Astrocyte of the spinal cord (primary cell): ENCODE measurements at regions not wholly inside any gene's neighbourhood (a gene's known extent, or its start where the extent isn't known, plus 50 kb on each side); places are given as distances from the start of the nearest gene placed in this dataset.

Experiments
- DNase-seq: peaks from one replicate; pipeline ENCODE4 v3.0.0; 2011; ENCODE audit warnings: low read depth, low spot score
- H3K4me3 ChIP-seq: 2 replicates; pipeline ENCODE4 v1.5.1; 2011; ENCODE audit warnings: low read depth, mild to moderate bottlenecking, low read length, moderate library complexity
- CTCF ChIP-seq: IDR thresholded peaks from 2 replicates; pipeline ENCODE4 v1.5.1; 2012; ENCODE audit warnings: low read depth, mild to moderate bottlenecking, low read length, inconsistent platforms
- in situ Hi-C: cut with HindIII; loops from 2 replicates; pipeline ENCODE4 v1.10.0; 2017; ENCODE audit warnings: low sequenced_read_pairs

- no peak for DNase-seq
- in situ Hi-C loops: no loop called here
- TF ChIP-seq CTCF: no peak
- H3K4me3 ChIP-seq: no peak overlapping the region
Observed at GRCh38 chr18:4831791-4832375, 365.2 kb downstream of the AKAIN1 start.

DNA sequence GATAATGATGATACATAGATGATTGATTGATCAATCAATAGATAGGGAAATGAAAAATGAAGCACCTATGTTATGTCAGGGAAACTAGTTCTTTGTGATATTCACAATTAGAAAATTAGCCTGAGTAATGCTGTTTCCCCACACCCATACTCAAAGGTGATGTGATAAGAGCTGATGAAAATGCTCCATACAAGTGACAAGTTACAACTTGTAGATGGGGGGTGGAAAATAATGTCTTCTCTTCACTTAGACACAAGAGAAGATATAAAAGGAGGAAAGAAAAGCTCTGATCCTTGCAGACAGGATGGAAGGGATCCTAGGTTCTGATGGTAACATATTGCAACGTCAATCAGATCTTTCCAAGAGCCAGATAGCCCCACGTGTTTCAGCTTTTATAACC is 365.9 kb downstream of the AKAIN1 start:
- DNase-seq: no peak
- no peak overlapping the region for H3K4me3 ChIP-seq
- TF ChIP-seq CTCF: no peak
- in situ Hi-C loops: no loop called here

DNA sequence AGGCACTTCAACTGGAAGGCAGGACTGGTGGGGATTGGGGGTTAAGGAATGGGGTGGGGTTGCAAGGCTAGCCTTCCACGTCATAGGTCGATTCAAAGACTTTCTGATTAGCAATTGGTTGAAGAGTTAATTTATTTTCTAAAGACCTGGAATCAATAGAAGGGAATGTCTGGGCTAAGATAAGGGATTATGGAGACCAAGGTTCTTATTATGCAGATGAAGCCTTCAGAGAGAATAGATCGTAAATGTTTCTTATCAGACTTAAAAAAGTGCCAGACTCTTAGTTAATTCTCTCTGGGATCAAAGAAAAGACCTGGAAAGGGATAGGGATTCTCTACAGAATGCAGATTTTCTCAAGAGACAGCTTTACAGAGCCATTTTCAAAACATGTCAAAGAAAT is 368.0 kb upstream of the DLGAP1 start:
- no peak for DNase-seq
- in situ Hi-C loops: no loop called here
- TF ChIP-seq CTCF: no peak
- H3K4me3 ChIP-seq: no peak overlapping the region

- H3K4me3 ChIP-seq: no peak overlapping the region
- TF ChIP-seq CTCF: no peak
- in situ Hi-C loops: no loop called here
- DNase-seq: no peak
Observed at GRCh38 chr18:4821801-4822200, 366.7 kb upstream of the DLGAP1 start.

- TF ChIP-seq CTCF: no peak
- in situ Hi-C loops: no loop called here
- no peak for DNase-seq
- H3K4me3 ChIP-seq: no peak overlapping the region
Observed at GRCh38 chr18:4817665-4818064, 362.6 kb upstream of the DLGAP1 start.

GRCh38 chr18:4813708-4814107 is 358.6 kb upstream of the DLGAP1 start:
- no peak for TF ChIP-seq CTCF
- DNase-seq: no peak
- no peak overlapping the region for H3K4me3 ChIP-seq
- in situ Hi-C loops: no loop called here

DNA sequence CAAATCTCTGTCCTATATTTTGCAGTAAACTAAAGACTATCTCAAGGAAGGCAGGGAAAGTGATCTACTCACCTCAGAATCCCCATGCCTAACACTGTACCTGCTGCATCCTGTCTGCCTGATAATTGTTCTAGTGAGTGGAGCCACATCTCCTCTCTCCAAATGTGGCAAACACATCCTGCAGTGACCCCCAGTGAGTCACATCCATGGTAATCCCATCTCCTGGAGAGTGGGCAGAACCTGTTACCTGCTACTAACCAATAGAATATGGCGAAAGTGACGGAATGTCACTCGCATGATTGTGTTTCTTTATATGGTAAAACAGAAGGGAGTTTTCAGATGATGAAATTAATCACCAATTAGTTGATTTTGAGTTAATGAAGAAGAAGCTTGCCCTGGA is 353.8 kb upstream of the DLGAP1 start:
- DNase-seq: no peak
- no peak for TF ChIP-seq CTCF
- in situ Hi-C loops: no loop called here
- H3K4me3 ChIP-seq: no peak overlapping the region
